Activated T-helper 1 cell treated with anti-CD3 and anti-CD28 coated beads, Interleukin-2, amount 50 U/mL, for 16 hours (primary cell): ENCODE measurements at regions not wholly inside any gene's neighbourhood (a gene's known extent, or its start where the extent isn't known, plus 50 kb on each side); places are given as distances from the start of the nearest gene placed in this dataset.

ENCODE experiments used
- DNase-seq, 2 donors: peaks; one replicate each; pipeline ENCODE4 v3.0.0-alpha.2; 2020; ENCODE audit warnings: low read depth in 1 of 2, low spot score in 1 of 2

GRCh38 chr20:60467078-60467477, 508.9 kb downstream of the CDH26 start:
- no peak for DNase-seq

- no peak for DNase-seq
Observed at GRCh38 chr20:60467771-60468170, 509.5 kb downstream of the CDH26 start.

GRCh38 chr20:60469829-60470228, 511.6 kb downstream of the CDH26 start:
- DNase-seq = no peak

GRCh38 chr20:60470366-60470765, 512.1 kb downstream of the CDH26 start:
- no peak for DNase-seq

- no peak for DNase-seq
Observed at GRCh38 chr20:60473211-60473610, 515.0 kb downstream of the CDH26 start.

GRCh38 chr20:60474385-60474910, 516.2 kb downstream of the CDH26 start:
- DNase-seq = no peak

GRCh38 chr20:60476045-60476444, 517.8 kb downstream of the CDH26 start:
- DNase-seq = no peak

- DNase-seq = no peak
Observed at GRCh38 chr20:60477958-60478357, 519.7 kb downstream of the CDH26 start.

- DNase-seq = no peak
Observed at GRCh38 chr20:60478533-60478932, 520.3 kb downstream of the CDH26 start.

- DNase-seq = no peak
Observed at GRCh38 chr20:60480950-60481742, 522.9 kb downstream of the CDH26 start.

GRCh38 chr20:60481743-60482133, 523.5 kb downstream of the CDH26 start:
- DNase-seq = no peak

GRCh38 chr20:60482221-60483008, 524.2 kb downstream of the CDH26 start:
- DNase-seq = no peak

- no peak for DNase-seq
Observed at GRCh38 chr20:60483371-60483770, 525.1 kb downstream of the CDH26 start.

- no peak for DNase-seq
Observed at GRCh38 chr20:60484316-60484715, 526.1 kb downstream of the CDH26 start.

- DNase-seq = no peak
Observed at GRCh38 chr20:60485012-60485760, 527.0 kb downstream of the CDH26 start.

GRCh38 chr20:60486315-60486714, 528.1 kb downstream of the CDH26 start:
- DNase-seq = no peak

GRCh38 chr20:60486937-60487336, 528.7 kb downstream of the CDH26 start:
- no peak for DNase-seq

- DNase-seq = no peak
Observed at GRCh38 chr20:60490217-60491050, 532.2 kb downstream of the CDH26 start.

GRCh38 chr20:60491051-60491581, 532.9 kb downstream of the CDH26 start:
- no peak for DNase-seq

GRCh38 chr20:60494476-60494875, 536.3 kb downstream of the CDH26 start:
- DNase-seq = no peak
